H1 (cell line): ENCODE measurements at regions not wholly inside any gene's neighbourhood (a gene's known extent, or its start where the extent isn't known, plus 50 kb on each side); places are given as distances from the start of the nearest gene placed in this dataset.

ENCODE experiments used
- CTCF ChIA-PET: fragments of 300-600 bp; sonication (Branson Sonifier 250); formaldehyde crosslinking; loops from one replicate; lab custom pipeline; 2021; ENCODE audit not compliant: partially characterized antibody; lab: Charles Lee
- POLR2A ChIA-PET: fragments of 300-600 bp; sonication (Branson Sonifier 250); formaldehyde crosslinking; loops from one replicate; lab custom pipeline; 2021; ENCODE audit warnings: inconsistent platforms; ENCODE audit not compliant: partially characterized antibody; lab: Charles Lee
- DNase-seq, 2 experiments: peaks; one replicate each; pipeline versions ENCODE4 v3.0.0 to v3.0.0-alpha.2; 2010 to 2022; ENCODE audit warnings: low spot score in 2 of 2, low read depth in 1 of 2, mixed read lengths in 1 of 2
- FAIRE-seq: peaks from 2 replicates; lab custom pipeline; 2011; peaks lifted over from hg19 to GRCh38; lab: Jason Lieb, UNC
- H2AFZ ChIP-seq: 2 replicates; pipeline ENCODE4 v1.8.1; 2012; ENCODE audit warnings: low read length, inconsistent platforms
- H2AK5ac ChIP-seq: 2 replicates; pipeline ENCODE4 v1.6.1; 2013; ENCODE audit warnings: low read depth, low read length
- H2BK120ac ChIP-seq: replicated peaks from 2 replicates; pipeline ENCODE3; 2013; ENCODE audit warnings: low read depth, low read length, inconsistent platforms
- H2BK12ac ChIP-seq: 2 replicates; pipeline ENCODE4 v1.6.1; 2013; ENCODE audit warnings: low read depth, low read length
- H2BK15ac ChIP-seq: 2 replicates; pipeline ENCODE4 v1.6.1; 2013; ENCODE audit warnings: low read length
- H2BK20ac ChIP-seq: 2 replicates; pipeline ENCODE4 v1.6.1; 2013; ENCODE audit warnings: low read length
- H2BK5ac ChIP-seq: 2 replicates; pipeline ENCODE4 v1.6.1; 2013; ENCODE audit warnings: low read depth, low read length
- H3K14ac ChIP-seq: 2 replicates; pipeline ENCODE4 v1.6.1; 2013; ENCODE audit warnings: inconsistent platforms; ENCODE audit not compliant: insufficient read length
- H3K18ac ChIP-seq: 2 replicates; pipeline ENCODE4 v1.6.1; 2013; ENCODE audit warnings: low read length; ENCODE audit errors: extremely low read depth
- H3K23ac ChIP-seq: 2 replicates; pipeline ENCODE4 v1.6.1; 2013; ENCODE audit warnings: inconsistent platforms; ENCODE audit not compliant: insufficient read length
- H3K23me2 ChIP-seq: 2 replicates; pipeline ENCODE4 v1.6.1; 2013; ENCODE audit warnings: low read depth, low read length
- H3K27ac ChIP-seq: 2 replicates; pipeline ENCODE4 v1.6.1; 2011; ENCODE audit warnings: low read depth, low read length, inconsistent platforms
- H3K27me3 ChIP-seq, 4 experiments: replicated peaks in 1 of 4; 1 replicate in 1 of 4; 2 replicates in 3 of 4; pipeline versions ENCODE4 v1.6.1 to v1.8.1; 2011 to 2013; ENCODE audit warnings: low read length in 3 of 4, mild to moderate bottlenecking in 3 of 4, inconsistent platforms in 2 of 4, mixed read lengths in 2 of 4, moderate library complexity in 1 of 4; ENCODE audit not compliant: control insufficient read depth in 3 of 4, insufficient read depth in 3 of 4; ENCODE audit errors: extremely low read depth in 1 of 4
- H3K36me3 ChIP-seq, 4 experiments: 2 replicates each; pipeline versions ENCODE4 v1.6.1 to v1.8.1; 2011 to 2013; ENCODE audit warnings: mild to moderate bottlenecking in 4 of 4, low read length in 3 of 4, moderate library complexity in 2 of 4, control low read depth in 1 of 4, inconsistent platforms in 1 of 4; ENCODE audit not compliant: insufficient read depth in 4 of 4, control insufficient read depth in 2 of 4
- H3K4ac ChIP-seq: replicated peaks from 2 replicates; pipeline ENCODE3; 2013; ENCODE audit warnings: low read length, low read depth, mixed read lengths, inconsistent platforms; ENCODE audit not compliant: insufficient read length
- H3K4me1 ChIP-seq, 4 experiments: replicated peaks in 1 of 4; 1 replicate in 1 of 4; 2 replicates in 3 of 4; pipeline versions ENCODE4 v1.6.1 to v1.8.1; 2011 to 2013; ENCODE audit warnings: low read length in 3 of 4, inconsistent platforms in 2 of 4, mixed read lengths in 1 of 4; ENCODE audit not compliant: insufficient read depth in 4 of 4, control insufficient read depth in 3 of 4
- H3K4me2 ChIP-seq, 2 experiments: 2 replicates each; pipeline versions ENCODE4 v1.6.1 to v1.8.1; 2011 to 2013; ENCODE audit warnings: low read depth in 2 of 2, low read length in 2 of 2, control low read depth in 1 of 2, inconsistent platforms in 1 of 2, mild to moderate bottlenecking in 1 of 2; ENCODE audit not compliant: insufficient read depth in 1 of 2
- H3K4me3 ChIP-seq, 4 experiments: fragments of 200-600, 300-600 bp in 1 of 4; sonication (generic), shearing (Covaris generic), sonication (Bioruptor Twin) in 1 of 4; 2 replicates each; pipeline versions ENCODE4 v1.5.1 to v1.8.1; 2011 to 2016; ENCODE audit warnings: low read length in 4 of 4, low read depth in 3 of 4, control low read depth in 2 of 4, inconsistent platforms in 2 of 4, mild to moderate bottlenecking in 2 of 4, mixed read lengths in 1 of 4, moderate library complexity in 1 of 4; ENCODE audit not compliant: insufficient read depth in 2 of 4; ENCODE audit errors: extremely low read depth in 1 of 4
- H3K56ac ChIP-seq: replicated peaks from 2 replicates; pipeline ENCODE3; 2013; ENCODE audit warnings: low read depth, mild to moderate bottlenecking, mixed read lengths, low read length, inconsistent platforms; ENCODE audit not compliant: insufficient read length
- H3K79me1 ChIP-seq: 2 replicates; pipeline ENCODE4 v1.6.1; 2013; ENCODE audit warnings: low read depth, low read length, control low read depth
- H3K79me2 ChIP-seq, 2 experiments: 2 replicates each; pipeline versions ENCODE4 v1.6.1 to v1.8.1; 2012 to 2013; ENCODE audit warnings: low read length in 2 of 2, mild to moderate bottlenecking in 2 of 2, inconsistent platforms in 1 of 2; ENCODE audit not compliant: insufficient read depth in 2 of 2, control insufficient read depth in 1 of 2
- H3K9ac ChIP-seq, 4 experiments: replicated peaks in 1 of 4; 1 replicate in 1 of 4; 2 replicates in 3 of 4; pipeline versions ENCODE4 v1.6.1 to v1.8.1; 2011 to 2013; ENCODE audit warnings: low read depth in 3 of 4, low read length in 3 of 4, control low read depth in 2 of 4, mild to moderate bottlenecking in 2 of 4, moderate library complexity in 2 of 4, inconsistent platforms in 1 of 4; ENCODE audit errors: extremely low read depth in 1 of 4
- H3K9me3 ChIP-seq, 2 experiments: 2 replicates each; pipeline versions ENCODE4 v1.6.1 to v1.8.1; 2012 to 2013; ENCODE audit warnings: mild to moderate bottlenecking in 2 of 2, moderate library complexity in 2 of 2, control low read depth in 1 of 2, inconsistent platforms in 1 of 2, low read depth in 1 of 2, low read length in 1 of 2, mixed read lengths in 1 of 2; ENCODE audit not compliant: insufficient read depth in 2 of 2
- H4K20me1 ChIP-seq, 2 experiments: replicated peaks in 1 of 2; 2 replicates each; pipeline versions ENCODE3 to v1.8.1; 2011 to 2013; ENCODE audit warnings: inconsistent platforms in 2 of 2, low read length in 2 of 2, mild to moderate bottlenecking in 1 of 2; ENCODE audit not compliant: insufficient read depth in 2 of 2, control insufficient read depth in 1 of 2
- H4K5ac ChIP-seq: 2 replicates; pipeline ENCODE4 v1.6.1; 2013; ENCODE audit warnings: low read length, low read depth, mixed read lengths, inconsistent platforms; ENCODE audit not compliant: insufficient read length
- H4K8ac ChIP-seq: 2 replicates; pipeline ENCODE4 v1.8.0; 2013; ENCODE audit warnings: mild to moderate bottlenecking, moderate library complexity, low read length, inconsistent platforms; ENCODE audit not compliant: insufficient read depth; ENCODE audit errors: extremely low read depth
- H4K91ac ChIP-seq: replicated peaks from 2 replicates; pipeline ENCODE3; 2013; ENCODE audit warnings: low read length, mixed read lengths, inconsistent platforms; ENCODE audit not compliant: insufficient read length
- NRF1 ChIP-seq: IDR thresholded peaks from 2 replicates; pipeline ENCODE4 v1.6.1; 2011; ENCODE audit warnings: mild to moderate bottlenecking, low read depth, low read length, improper control_type of control experiment
- RNF2 ChIP-seq: fragments of 200-900, 300-1000 bp; sonication (generic); IDR thresholded peaks from 2 replicates; pipeline ENCODE4 v1.7.1; 2016; ENCODE audit warnings: borderline replicate concordance, low read depth, mild to moderate bottlenecking, antibody characterized with exemption, low read length; ENCODE audit not compliant: poor library complexity, severe bottlenecking; ENCODE audit errors: missing control alignments
- SRF ChIP-seq: IDR thresholded peaks from 2 replicates; pipeline ENCODE4 v1.6.1; 2011; ENCODE audit warnings: mild to moderate bottlenecking, low read depth, low read length, moderate library complexity
- ZNF274 ChIP-seq: IDR thresholded peaks from 2 replicates; pipeline ENCODE4 v1.7.0; 2012; ENCODE audit warnings: low read length, borderline replicate concordance; ENCODE audit errors: extremely low read depth
- WGBS, 2 experiments: shearing (Covaris generic) in 1 of 2; methylation state at CpG; one replicate each; pipeline versions ENCODE4 v1.1.6 to v1.1.7; 2013 to 2015; ENCODE audit warnings: low lambda C conversion rate in 2 of 2, mixed read lengths in 2 of 2, inconsistent platforms in 1 of 2, low coverage in 1 of 2, missing lambda C conversion rate in 1 of 2; ENCODE audit not compliant: insufficient replicate concordance in 2 of 2, insufficient coverage in 1 of 2, insufficient read length in 1 of 2; ENCODE audit errors: extremely low coverage in 1 of 2, missing lambda C conversion rate in 1 of 2; 5-methylcytosine and 5-hydroxymethylcytosine counted together

DNA sequence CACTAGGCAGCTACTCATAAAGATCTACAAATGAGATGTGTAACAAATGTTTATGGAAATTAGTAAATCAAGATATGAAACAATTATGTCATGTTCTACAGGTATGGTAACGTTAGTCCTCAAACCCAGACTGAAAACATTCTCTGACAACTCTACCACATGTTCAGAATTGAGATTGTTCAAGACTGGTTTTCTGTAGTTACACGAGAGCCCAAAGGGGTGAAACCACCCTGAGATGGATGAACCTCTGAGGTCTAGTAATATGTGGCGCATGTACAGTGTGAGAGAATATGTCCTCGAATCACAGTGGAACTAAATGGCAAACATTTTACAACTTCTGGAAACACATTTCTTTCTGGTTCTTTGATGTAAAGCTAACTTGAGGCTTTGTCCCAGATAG lies 614.3 kb downstream of the ZEB2 start:
- Histone ChIP-seq H2AFZ (no peak overlapping the region), H3K9me3 (no peaks in the 10 kb centered on the region), H3K23me2 (no peaks in the 10 kb centered on the region), H2BK5ac (no peak overlapping the region), H3K79me2 (no peaks in the 10 kb centered on the region), H2AK5ac (no peak overlapping the region), H3K79me1 (no peaks in the 10 kb centered on the region), H3K4me1 (peaks cover 0 to 16% (median under 1%) of the 10 kb centered on the region in 4 experiments; a peak in 2 of 7 replicates), H2BK120ac (no peak overlapping the region), H4K8ac (no peak overlapping the region), H3K23ac (no peak overlapping the region), H3K14ac (no peak overlapping the region), H3K18ac (no peak overlapping the region), H4K91ac (no peak overlapping the region), H3K27me3 (peaks cover 0 to 4% (median 0%) of the 10 kb centered on the region in 4 experiments; a peak in 2 of 7 replicates), H3K56ac (no peak overlapping the region), H3K4me2 (no peak overlapping the region), H2BK12ac (no peak overlapping the region), H3K36me3 (no peaks in the 10 kb centered on the region), H4K5ac (no peak overlapping the region), H3K27ac (no peak overlapping the region), H2BK15ac (no peak overlapping the region), H3K4ac (no peak overlapping the region), H4K20me1 (no peaks in the 10 kb centered on the region), H3K4me3 (no peak overlapping the region), H3K9ac (no peak overlapping the region), H2BK20ac (no peak overlapping the region; the same call in 1 of the 2 replicates)
- FAIRE-seq, result no peak
- DNase-seq, result no peak
- ChIA-PET CTCF (no interaction called here), POLR2A (no interaction called here)
- WGBS, 2 experiments, result 91% methylated on average over 4 of the region's 4 CpGs; no CpG with 5 or more reads in 1 of the 2 experiments
- TF ChIP-seq RNF2, result no peak
- TF ChIP-seq SRF, result no peak
- TF ChIP-seq ZNF274, result no peak
- TF ChIP-seq NRF1, result no peak
